Tibial nerve (tissue), 4 donors: ENCODE measurements at regions not wholly inside any gene's neighbourhood (a gene's known extent, or its start where the extent isn't known, plus 50 kb on each side); places are given as distances from the start of the nearest gene placed in this dataset.

Experiments
- CTCF ChIP-seq, 5 experiments: fragments of 200-600 bp in 3 of 5; fragments of 450-650 bp in 2 of 5; sonication (generic) in 3 of 5; IDR thresholded peaks; one replicate each; pipeline ENCODE4 v1.5.1; 2016 to 2019; ENCODE audit warnings: antibody characterized with exemption in 5 of 5, mild to moderate bottlenecking in 3 of 5, moderate library complexity in 2 of 5
- EP300 ChIP-seq, 2 donors: sonication (generic); formaldehyde crosslinking; IDR thresholded peaks; one replicate each; pipeline ENCODE4 v1.6.1; 2017; ENCODE audit warnings: antibody characterized with exemption in 2 of 2, mild to moderate bottlenecking in 1 of 2
- POLR2A ChIP-seq, 2 donors: fragments of 450-650 bp; IDR thresholded peaks; one replicate each; pipeline ENCODE4 v1.6.1; 2017; ENCODE audit warnings: antibody characterized with exemption in 2 of 2, mild to moderate bottlenecking in 2 of 2, moderate library complexity in 2 of 2

GRCh38 chr11:15905366-15906104 is 450.8 kb downstream of the SOX6 start:
- TF ChIP-seq CTCF (IDR thresholded peaks at IDR 0.05) (no peak), POLR2A (IDR thresholded peaks at IDR 0.05) (no peak), EP300 (IDR thresholded peaks at IDR 0.05) (no peak)
